GM18511 (cell line): ENCODE measurements at regions not wholly inside any gene's neighbourhood (a gene's known extent, or its start where the extent isn't known, plus 50 kb on each side); places are given as distances from the start of the nearest gene placed in this dataset.

Source experiments
- ATAC-seq: cut with Tn5 transposase; IDR thresholded peaks from one replicate; pipeline ENCODE4 v1.9.1; 2021; ENCODE audit warnings: mild to moderate bottlenecking, moderate library complexity; ENCODE audit not compliant: unreplicated experiment

GRCh38 chr2:217538719-217539118 is 464.1 kb downstream of the TNS1 start:
- no peak for ATAC-seq

- ATAC-seq, result no peak
Observed at GRCh38 chr2:217535957-217536708, 466.7 kb downstream of the TNS1 start.

DNA sequence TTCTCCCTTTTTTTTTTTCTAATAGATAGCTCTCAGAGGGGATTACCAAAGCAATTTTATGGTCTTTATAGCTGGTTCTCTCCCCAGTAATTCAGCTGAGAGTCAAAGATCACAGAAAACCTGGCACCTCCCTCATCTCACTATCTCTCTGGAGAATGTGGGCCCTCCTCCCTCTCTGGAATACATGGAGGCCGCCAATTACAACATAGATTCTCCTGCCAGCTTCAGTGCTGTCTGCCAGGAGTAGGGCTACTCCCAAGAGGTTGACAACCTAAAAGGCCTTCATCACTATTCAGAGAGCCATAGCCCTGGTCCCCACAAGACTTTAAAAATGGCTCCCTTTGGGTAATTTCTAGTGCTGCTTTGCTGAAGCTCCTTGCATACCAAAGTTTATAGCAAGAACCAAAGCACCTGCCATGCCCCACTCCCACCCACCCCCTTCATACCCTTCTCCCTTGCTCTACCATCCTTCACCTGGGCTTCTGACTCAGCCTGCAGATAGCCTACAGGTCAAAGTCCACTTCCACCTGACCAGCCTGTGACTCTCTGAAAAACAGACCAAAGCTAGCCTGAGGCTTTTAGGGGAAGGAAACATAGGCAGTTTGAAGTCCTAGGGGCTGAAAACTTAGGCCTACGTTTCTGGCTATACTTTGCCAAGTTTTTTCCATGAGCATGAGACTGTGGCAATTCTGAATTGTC is 472.3 kb downstream of the TNS1 start:
- no peak for ATAC-seq

GRCh38 chr2:217529271-217529670 is 473.5 kb downstream of the TNS1 start:
- ATAC-seq, result no peak

GRCh38 chr2:217527590-217528202 is 475.1 kb downstream of the TNS1 start:
- no peak for ATAC-seq

DNA sequence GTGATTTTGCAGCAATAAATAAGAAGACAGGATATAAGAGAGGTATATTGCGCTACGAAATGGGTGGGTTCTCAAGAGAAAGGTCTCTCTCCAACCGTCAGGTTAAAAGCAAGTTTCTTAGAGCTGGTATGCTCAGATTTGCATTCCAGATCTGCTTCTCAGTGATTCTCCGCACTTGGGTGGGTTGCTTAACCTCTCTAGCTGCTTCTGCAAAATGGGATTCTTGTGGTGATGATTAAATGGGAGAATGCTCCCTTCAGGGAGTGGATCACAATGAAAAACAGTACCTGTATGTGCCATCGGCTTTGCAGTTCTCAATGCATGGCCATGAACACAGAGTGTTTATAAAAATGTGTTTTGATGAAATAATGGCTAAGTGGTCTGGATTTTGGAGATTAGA is 477.7 kb downstream of the TNS1 start:
- ATAC-seq, result no peak

- ATAC-seq, result no peak
Observed at GRCh38 chr2:217523286-217523685, 479.5 kb downstream of the TNS1 start.

DNA sequence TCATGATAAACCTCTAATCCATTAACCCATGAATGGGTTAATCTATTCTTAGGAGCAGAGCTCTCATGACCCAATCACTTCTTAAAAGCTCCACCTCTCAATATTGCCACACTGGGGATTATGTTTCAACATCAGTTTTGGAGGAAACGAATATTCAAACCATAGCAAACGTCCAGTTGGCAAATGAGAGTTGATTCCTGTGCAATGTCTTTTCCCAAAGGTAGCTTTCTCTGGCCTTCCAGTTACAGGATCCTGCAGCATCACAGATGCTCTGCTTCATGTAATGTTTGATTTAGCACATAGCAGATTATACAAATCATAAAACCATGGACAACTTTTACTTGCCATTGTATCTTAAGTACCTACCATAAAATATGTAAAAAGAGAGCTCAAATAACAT is 481.0 kb downstream of the TNS1 start:
- no peak for ATAC-seq

- ATAC-seq, result no peak
Observed at GRCh38 chr2:217520356-217521010, 482.3 kb downstream of the TNS1 start.

DNA sequence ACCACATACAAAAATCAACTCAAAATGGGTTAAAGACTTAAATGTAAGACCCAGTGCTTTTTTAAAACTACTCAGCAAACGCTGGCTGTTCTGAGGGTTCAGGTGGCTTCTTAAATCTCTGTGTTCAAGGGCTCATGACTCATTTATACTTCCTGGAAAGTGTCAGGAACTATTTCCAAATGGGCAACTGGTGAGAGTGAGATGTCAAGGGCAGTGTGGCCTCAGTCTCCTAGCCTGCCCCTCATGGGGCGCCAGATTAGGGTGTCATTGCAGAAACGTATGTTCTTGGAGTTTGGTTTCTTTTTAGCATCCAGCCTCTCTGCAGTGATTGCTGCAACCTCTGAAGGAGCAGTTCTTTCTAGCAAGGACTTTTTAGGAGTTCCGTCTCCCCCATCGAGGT is 485.4 kb downstream of the TNS1 start:
- ATAC-seq, result no peak

- no peak for ATAC-seq
Observed at GRCh38 chr2:217515615-217516309, 487.0 kb downstream of the TNS1 start.

DNA sequence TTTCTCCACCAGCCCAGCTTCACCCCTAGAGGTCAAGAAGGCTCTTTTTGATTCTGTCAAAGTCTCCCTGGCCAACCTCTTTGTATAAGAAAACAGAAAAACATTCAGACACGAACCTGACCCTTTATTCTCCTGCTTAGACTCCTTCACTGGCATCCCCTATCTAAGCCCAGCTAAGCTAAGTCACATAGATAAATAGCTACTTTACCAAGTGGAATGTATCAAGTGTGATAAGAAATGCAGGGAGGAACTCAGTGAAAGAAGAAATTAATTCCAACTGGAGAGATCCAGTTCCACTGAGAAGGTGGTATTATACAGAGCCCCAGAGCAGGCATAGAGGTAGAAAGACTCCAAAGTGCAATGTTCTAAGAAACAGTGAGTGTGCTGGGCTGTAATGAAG is 489.5 kb downstream of the TNS1 start:
- no peak for ATAC-seq

- no peak for ATAC-seq
Observed at GRCh38 chr2:217512728-217513127, 490.1 kb downstream of the TNS1 start.

DNA sequence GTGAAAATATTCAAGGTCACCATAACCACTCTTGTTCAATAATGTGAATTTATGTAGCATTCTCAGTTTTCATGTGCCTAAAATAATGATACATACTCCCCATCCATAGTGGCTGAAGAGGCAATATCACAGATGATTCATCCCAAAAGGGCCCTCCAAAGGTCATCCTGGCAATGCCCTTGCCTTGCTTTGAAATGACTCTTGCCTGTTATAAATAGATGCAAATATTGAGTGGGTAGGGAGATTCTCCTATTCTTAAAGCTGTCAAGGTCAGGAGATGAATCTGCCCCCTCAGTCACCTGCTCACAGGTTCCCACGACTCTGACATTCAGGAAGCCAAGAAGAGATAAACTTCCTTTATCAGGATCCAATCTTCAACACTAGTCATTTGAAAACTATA is 490.5 kb downstream of the TNS1 start:
- no peak for ATAC-seq

DNA sequence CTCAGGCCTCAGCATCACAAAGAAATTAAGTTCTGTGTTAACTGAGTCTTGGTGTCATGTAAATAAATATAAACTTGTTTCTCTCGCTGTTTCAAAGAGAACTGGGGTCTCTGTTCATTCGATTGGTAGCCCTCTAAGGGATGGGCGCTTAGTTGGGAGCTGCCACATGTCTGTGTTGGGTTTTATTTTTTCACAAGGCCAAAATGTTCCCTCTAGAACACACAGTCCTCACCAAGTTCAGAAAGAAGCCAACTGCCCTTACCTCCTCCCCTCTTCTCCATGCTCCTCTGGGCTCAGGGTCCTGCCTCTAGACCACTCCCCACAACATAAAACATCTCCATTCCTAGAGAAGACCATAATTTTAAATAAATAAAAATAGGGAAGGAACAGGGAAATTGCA is 490.9 kb downstream of the TNS1 start:
- no peak for ATAC-seq

DNA sequence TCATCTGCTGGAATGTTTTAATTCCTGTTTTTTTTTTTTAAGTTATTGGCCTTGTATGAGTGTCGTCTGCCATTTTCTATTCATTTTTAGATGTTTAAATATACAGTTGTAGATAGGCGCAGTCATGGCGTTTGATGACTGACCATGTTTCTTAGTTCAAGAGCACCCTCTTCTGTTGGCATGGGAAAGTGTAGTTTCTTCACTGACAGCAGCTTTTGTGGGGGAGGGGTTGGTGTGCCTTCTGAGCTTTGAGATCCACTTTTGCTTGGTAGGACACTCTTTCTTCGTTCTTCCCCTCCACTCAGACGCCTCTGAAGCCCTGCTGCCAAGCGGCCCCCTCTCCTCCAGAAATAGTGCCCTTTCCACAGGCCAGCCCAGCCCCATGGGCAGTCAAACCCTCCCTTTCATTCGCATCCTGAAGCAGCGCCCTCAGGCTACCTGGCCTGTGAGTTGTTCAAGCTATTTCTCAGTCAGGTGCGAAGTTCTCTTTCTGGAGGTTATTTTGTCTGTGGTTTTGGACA is 492.0 kb downstream of the TNS1 start:
- no peak for ATAC-seq

DNA sequence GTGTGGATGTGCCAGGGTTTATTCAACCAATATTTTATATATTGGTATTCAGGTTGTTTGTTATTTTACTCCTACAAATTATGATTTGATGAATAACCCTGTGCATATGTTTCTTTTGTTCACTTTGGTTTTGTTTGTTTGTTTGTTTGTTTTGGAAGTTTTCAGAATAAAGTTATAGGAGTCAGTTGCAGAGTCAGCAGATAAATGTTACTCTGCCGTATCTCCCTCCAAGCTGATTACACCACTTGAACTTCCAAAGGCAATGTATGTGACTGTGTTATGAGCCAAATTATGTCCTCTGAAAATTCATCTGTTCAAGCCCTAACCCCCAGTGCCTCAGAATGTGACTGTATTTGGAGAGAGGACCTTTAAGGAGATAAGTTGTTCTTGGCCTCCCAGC is 497.5 kb downstream of the TNS1 start:
- no peak for ATAC-seq

DNA sequence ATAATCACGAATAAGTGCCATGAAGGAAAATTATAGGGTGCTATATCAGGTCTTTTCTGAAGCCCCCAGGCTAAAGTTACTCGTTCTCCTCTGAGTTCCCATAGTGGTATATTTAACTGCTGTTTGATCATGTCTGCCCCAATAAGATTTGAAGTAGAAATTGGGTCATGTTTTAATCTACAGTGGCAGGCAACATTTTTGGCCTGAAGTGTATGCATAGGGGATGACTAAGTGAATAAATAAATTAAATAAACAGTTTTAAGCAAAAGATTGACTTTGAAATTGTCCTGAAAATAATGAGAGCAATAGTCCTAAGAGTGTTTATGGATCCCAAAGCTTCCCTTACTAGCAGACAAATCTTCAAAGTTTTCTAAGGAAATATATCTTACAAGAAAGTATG is 500.9 kb downstream of the TNS1 start:
- ATAC-seq, result no peak

GRCh38 chr2:217497843-217498377 is 504.9 kb downstream of the TNS1 start:
- no peak for ATAC-seq

GRCh38 chr2:217494557-217494956 is 508.2 kb downstream of the TNS1 start:
- no peak for ATAC-seq

DNA sequence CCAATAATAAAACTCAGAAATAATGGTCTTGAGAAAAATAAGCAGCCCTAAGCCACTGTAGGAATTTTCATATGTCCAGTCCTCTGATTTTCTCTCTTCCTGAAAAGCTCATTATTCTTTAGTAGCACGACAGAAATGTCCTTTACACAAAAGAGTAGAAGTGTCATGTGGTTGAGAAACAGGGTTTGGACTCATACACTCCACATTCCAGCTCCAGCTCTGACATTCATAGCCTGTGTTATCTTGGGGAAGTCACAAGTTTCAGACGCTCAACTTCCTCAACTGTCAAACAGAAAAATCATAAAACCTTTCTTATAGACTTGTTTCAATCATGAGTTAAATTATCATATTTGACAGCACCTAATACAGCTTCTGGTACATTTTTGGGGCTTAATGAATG is 511.5 kb downstream of the TNS1 start:
- ATAC-seq, result no peak
